Suprapubic skin (tissue), 4 donors: ENCODE measurements at regions not wholly inside any gene's neighbourhood (a gene's known extent, or its start where the extent isn't known, plus 50 kb on each side); places are given as distances from the start of the nearest gene placed in this dataset.

Experiments used
- CTCF ChIP-seq, 2 donors: fragments of 200-600 bp in 1 of 2; fragments of 450-650 bp in 1 of 2; sonication (generic) in 1 of 2; IDR thresholded peaks; one replicate each; pipeline ENCODE4 v1.5.1; 2016 to 2019; ENCODE audit warnings: antibody characterized with exemption in 2 of 2, mild to moderate bottlenecking in 1 of 2, moderate library complexity in 1 of 2
- EP300 ChIP-seq: sonication (generic); formaldehyde crosslinking; IDR thresholded peaks from one replicate; pipeline ENCODE4 v1.6.1; 2017; ENCODE audit warnings: antibody characterized with exemption
- POLR2A ChIP-seq, 2 donors: fragments of 450-650 bp; IDR thresholded peaks; one replicate each; pipeline ENCODE4 v1.6.1; 2017; ENCODE audit warnings: antibody characterized with exemption in 2 of 2, mild to moderate bottlenecking in 2 of 2, moderate library complexity in 2 of 2
- POLR2AphosphoS5 ChIP-seq, 3 donors: sonication (generic); formaldehyde crosslinking; IDR thresholded peaks; one replicate each; pipeline ENCODE4 v1.6.1; 2017; ENCODE audit warnings: antibody characterized with exemption in 3 of 3

GRCh38 chr13:80476953-80477352, 136.0 kb upstream of the SPRY2 start:
- no peak for TF ChIP-seq CTCF (IDR thresholded peaks at IDR 0.05)
- TF ChIP-seq POLR2A (IDR thresholded peaks at IDR 0.05): no peak
- TF ChIP-seq POLR2AphosphoS5 (IDR thresholded peaks at IDR 0.05): no peak
- TF ChIP-seq EP300: no peak
